Lung (tissue), 11 donors: ENCODE measurements at regions not wholly inside any gene's neighbourhood (a gene's known extent, or its start where the extent isn't known, plus 50 kb on each side); places are given as distances from the start of the nearest gene placed in this dataset.
"Not testable (repeated sequence)": the region's sequence is repeated elsewhere in the genome, so short reads cannot be mapped to it uniquely, and the experiment has no call there.

ENCODE experiments used
- ATAC-seq: fragments of 200-7000 bp; cut with Tn5 transposase; one replicate; pipeline ENCODE4 v1.9.1; 2020; ENCODE audit warnings: moderate number of reproducible peaks; ENCODE audit not compliant: insufficient read depth, low FRiP score
- DNase-seq, 3 donors: peaks; one replicate each; pipeline ENCODE4 v3.0.0-alpha.2; 2013 to 2017
- H3K27ac ChIP-seq, 2 donors: one replicate each; pipeline ENCODE4 v1.5.1; 2013; ENCODE audit warnings: mild to moderate bottlenecking in 2 of 2, moderate library complexity in 2 of 2, control low read depth in 1 of 2, inconsistent platforms in 1 of 2, low read depth in 1 of 2, low read length in 1 of 2
- H3K27me3 ChIP-seq, 3 donors: one replicate each; pipeline ENCODE4 v1.5.1; 2013; ENCODE audit warnings: low read length in 2 of 3; ENCODE audit not compliant: control insufficient read depth in 3 of 3, insufficient read depth in 3 of 3
- H3K36me3 ChIP-seq, 4 donors: one replicate each; pipeline ENCODE4 v1.5.1; 2013; ENCODE audit warnings: low read length in 4 of 4, mild to moderate bottlenecking in 1 of 4, moderate library complexity in 1 of 4; ENCODE audit not compliant: control insufficient read depth in 4 of 4, insufficient read depth in 4 of 4
- H3K4me1 ChIP-seq, 5 donors: one replicate each; pipeline ENCODE4 v1.5.1; 2013; ENCODE audit warnings: low read length in 5 of 5, mild to moderate bottlenecking in 2 of 5, moderate library complexity in 1 of 5; ENCODE audit not compliant: control insufficient read depth in 5 of 5, insufficient read depth in 5 of 5
- H3K4me3 ChIP-seq: one replicate; pipeline ENCODE4 v1.5.1; 2013; ENCODE audit warnings: mild to moderate bottlenecking, control low read depth, moderate library complexity
- H3K9ac ChIP-seq, 2 donors: one replicate each; pipeline ENCODE4 v1.5.1; 2013; ENCODE audit warnings: low read length in 2 of 2, control low read depth in 1 of 2; ENCODE audit not compliant: insufficient read depth in 1 of 2
- H3K9me3 ChIP-seq, 4 donors: one replicate each; pipeline ENCODE4 v1.5.1; 2013; ENCODE audit warnings: low read length in 3 of 4, mild to moderate bottlenecking in 1 of 4, moderate library complexity in 1 of 4; ENCODE audit not compliant: control insufficient read depth in 4 of 4, insufficient read depth in 3 of 4
- CTCF ChIP-seq: IDR thresholded peaks from 2 replicates; pipeline ENCODE4 v1.5.1; 2012; ENCODE audit warnings: mild to moderate bottlenecking; ENCODE audit errors: control extremely low read depth, extremely low read depth
- WGBS, 2 donors: extraction: QIAGEN DNeasy Blood & Tissue Kit; methylation state at CpG; one replicate each; pipeline ENCODE4 v1.1.7; 2013; 5-methylcytosine and 5-hydroxymethylcytosine counted together
- donor health status: control.
- donor health status: control.
- donor health status: Bipolar disorder and iron deficiency.
- donor health status: healthy.
- donor health status: DM: yes; HTN: yes; CAD: no.

GRCh38 chr13:80823472-80823871, 482.5 kb upstream of the SPRY2 start:
- Histone ChIP-seq H3K36me3 (no peaks in the 10 kb centered on the region), H3K27me3 (no peaks in the 10 kb centered on the region), H3K4me3 (no peak overlapping the region), H3K9me3 (peaks cover 0 to 3% (median 0%) of the 10 kb centered on the region in 4 donors), H3K9ac (no peak overlapping the region), H3K4me1 (no peaks in the 10 kb centered on the region), H3K27ac (no peak overlapping the region)
- DNase-seq (no peak), ATAC-seq (no peak)
- WGBS, 2 donors: 19 to 25% methylated on average over 1 of the region's 1 CpG
- TF ChIP-seq CTCF: no peak

DNA sequence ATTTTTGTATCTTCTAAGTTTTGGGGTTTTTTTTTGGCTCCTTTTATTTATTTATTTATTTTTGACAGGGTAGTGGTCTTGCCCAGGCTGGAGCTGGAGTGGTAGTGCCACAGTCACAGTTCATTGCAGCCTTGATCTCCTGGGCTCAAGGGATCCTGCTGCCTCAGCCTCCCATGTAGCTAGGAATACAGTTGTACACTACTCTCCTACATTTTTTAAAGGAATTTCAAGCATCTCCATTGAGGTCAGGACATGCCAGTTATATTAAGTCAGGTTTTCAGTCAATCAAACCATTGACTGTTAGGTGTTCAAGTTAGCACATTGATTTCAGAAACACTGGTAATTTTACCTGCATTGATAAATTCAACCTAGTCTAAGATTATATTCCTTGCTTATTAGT, 480.5 kb upstream of the SPRY2 start:
- H3K4me1 ChIP-seq: no peaks in the 10 kb centered on the region
- TF ChIP-seq CTCF: no peak
- no peaks in the 10 kb centered on the region for H3K27me3 ChIP-seq
- no peak for DNase-seq
- peaks cover 0 to 3% (median under 1%) of the 10 kb centered on the region in 4 donors for H3K9me3 ChIP-seq
- no peaks in the 10 kb centered on the region for H3K36me3 ChIP-seq
- H3K27ac ChIP-seq: no peak overlapping the region
- no peak overlapping the region for H3K9ac ChIP-seq
- no peak for ATAC-seq
- no peak overlapping the region for H3K4me3 ChIP-seq

DNA sequence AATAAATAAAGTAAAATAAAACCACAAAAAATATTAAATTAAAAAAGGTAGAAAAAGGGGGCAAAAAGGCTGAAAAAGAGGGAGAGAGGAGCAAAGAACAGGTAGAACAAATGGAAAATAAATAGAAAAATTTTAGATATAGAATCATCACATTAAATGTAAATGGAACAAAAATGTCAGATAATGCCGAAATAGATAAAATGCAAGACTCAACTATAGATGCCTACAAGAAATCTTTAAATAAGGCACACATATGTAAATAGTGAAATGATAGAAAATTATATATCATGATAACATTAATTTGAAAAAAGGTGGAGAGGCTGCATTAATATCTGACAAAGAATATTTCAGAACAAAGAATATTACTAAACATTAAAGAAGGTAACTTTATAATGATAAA, 477.1 kb upstream of the SPRY2 start:
- no peak for ATAC-seq
- H3K27ac ChIP-seq: no peak overlapping the region
- H3K27me3 ChIP-seq: no peaks in the 10 kb centered on the region
- WGBS, 2 donors: 90 to 93% methylated on average over 1 of the region's 1 CpG
- no peak overlapping the region for H3K4me3 ChIP-seq
- no peaks in the 10 kb centered on the region for H3K4me1 ChIP-seq
- no peak for DNase-seq
- no peak for TF ChIP-seq CTCF
- no peaks in the 10 kb centered on the region for H3K36me3 ChIP-seq
- H3K9me3 ChIP-seq: peaks cover 0 to 2% (median 0%) of the 10 kb centered on the region in 4 donors
- H3K9ac ChIP-seq: no peak overlapping the region

DNA sequence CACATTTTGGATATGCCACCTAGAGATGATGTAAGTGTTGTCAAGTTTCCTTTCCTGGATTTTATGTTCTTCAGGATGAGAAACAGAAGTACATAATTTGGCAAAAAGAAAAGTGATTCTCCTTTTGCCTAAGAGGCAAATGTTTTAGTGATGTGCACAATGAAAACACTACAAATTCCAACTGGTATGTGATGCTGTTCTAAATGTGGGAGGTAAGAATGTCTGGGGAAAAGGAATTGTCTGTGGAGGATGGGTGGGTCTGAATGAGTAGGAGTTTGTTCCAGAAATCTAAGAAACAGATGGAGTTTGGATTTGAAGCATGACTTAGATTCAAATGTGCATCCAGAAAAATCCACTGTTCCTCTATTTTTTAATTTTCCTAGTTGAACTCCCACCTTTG, 473.6 kb upstream of the SPRY2 start:
- no peak for TF ChIP-seq CTCF
- Histone ChIP-seq H3K4me1 (no peaks in the 10 kb centered on the region), H3K27me3 (no peaks in the 10 kb centered on the region), H3K4me3 (no peak overlapping the region), H3K9ac (no peak overlapping the region), H3K27ac (no peak overlapping the region), H3K36me3 (no peaks in the 10 kb centered on the region), H3K9me3 (peaks cover 0 to 7% (median 2%) of the 10 kb centered on the region in 4 donors)
- DNase-seq: no peak
- ATAC-seq: no peak

DNA sequence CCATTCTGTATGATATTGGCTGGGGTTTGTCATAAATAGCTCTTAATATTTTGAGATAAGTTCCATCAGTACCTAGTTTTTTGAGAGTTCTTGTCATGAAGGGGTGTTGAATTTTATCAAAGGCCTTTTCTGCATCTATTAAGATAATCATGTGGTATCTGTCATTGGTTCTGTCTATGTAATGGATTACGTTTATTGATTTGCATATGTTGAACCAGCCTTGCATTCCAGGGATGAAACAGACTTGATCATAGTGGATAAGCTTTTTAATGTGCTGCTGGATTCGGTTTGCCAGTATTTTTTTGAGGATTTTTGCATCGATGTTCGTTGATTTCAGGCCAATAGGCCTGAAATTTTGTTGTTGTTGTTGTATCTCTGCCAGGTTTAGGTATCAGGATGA, 469.4 kb upstream of the SPRY2 start:
- WGBS, 2 donors: 90 to 93% methylated on average over 4 of the region's 4 CpGs

More for the DNA sequence above, 469.4 kb upstream of the SPRY2 start:
- ATAC-seq, H3K4me3 ChIP-seq, H3K36me3 ChIP-seq, DNase-seq, H3K27ac ChIP-seq, H3K4me1 ChIP-seq, H3K9ac ChIP-seq, H3K9me3 ChIP-seq, H3K27me3 ChIP-seq: not testable (repeated sequence)
